A204.1 (cell line): ENCODE measurements at regions not wholly inside any gene's neighbourhood (a gene's known extent, or its start where the extent isn't known, plus 50 kb on each side); places are given as distances from the start of the nearest gene placed in this dataset.
"Not testable (repeated sequence)": the region's sequence is repeated elsewhere in the genome, so short reads cannot be mapped to it uniquely, and the experiment has no call there.

Experiments
- FAIRE-seq: peaks from 2 replicates; lab custom pipeline; 2012; peaks lifted over from hg19 to GRCh38; lab: Jason Lieb, UNC

DNA sequence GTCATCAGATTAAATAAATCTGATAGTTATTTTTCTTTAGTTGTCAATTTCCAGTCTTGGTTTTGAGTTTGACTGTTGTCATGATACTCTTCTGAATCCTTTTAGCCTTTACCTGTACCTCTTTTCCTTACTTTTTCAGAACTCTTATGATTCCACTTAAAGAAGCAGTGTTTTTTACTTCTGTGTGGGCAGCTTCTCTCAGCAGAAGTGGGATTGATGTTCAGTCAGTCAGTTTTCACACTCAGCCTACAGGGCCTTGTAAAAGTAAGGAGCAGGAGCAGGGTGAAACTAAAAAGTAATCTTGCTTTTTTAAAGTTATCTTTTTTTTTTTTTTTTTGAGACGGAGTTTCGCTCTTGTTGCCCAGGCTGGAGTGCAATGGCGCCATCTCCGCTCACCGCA lies 75.1 kb downstream of the HAUS1 start:
- FAIRE-seq, result no peak

DNA sequence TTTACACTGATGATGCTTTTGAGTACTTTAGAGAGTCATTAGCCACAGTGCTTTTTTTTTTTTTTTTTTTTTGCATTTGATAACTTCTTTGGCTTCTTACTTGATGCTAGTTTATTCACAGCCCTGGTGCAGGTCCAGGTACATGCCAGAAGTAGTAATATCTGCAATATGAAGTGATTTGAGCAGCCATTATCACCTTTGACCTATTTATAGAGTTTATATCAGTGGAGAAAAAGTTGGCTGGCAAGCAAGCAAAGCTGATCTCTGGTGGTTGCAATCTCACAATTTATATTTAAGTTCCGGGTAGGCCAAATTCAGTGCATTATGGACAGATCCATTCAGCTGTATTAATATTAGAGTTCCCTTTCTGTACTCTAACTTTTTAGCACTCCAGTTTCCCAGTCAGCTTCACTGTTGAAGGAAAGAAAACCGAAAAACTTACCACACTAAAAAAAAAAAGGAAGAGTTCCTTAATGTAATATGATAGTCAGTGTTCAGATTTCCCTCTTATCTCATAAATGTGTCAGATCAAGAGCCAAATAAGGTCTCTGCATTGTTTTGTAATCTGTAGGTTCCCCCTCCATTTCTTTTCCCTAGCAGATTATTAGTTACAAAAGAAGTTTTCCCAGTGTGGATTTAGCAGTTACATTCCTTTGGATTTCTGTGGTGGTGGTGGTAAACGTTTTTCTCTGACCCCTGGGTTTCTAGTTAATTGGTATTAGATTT lies 78.6 kb downstream of the HAUS1 start:
- FAIRE-seq, result no peak

GRCh38 chr18:46184296-46184695 lies 80.1 kb downstream of the HAUS1 start:
- not testable (repeated sequence) for FAIRE-seq

GRCh38 chr18:46184727-46185126 lies 80.5 kb downstream of the HAUS1 start:
- FAIRE-seq, result no peak

DNA sequence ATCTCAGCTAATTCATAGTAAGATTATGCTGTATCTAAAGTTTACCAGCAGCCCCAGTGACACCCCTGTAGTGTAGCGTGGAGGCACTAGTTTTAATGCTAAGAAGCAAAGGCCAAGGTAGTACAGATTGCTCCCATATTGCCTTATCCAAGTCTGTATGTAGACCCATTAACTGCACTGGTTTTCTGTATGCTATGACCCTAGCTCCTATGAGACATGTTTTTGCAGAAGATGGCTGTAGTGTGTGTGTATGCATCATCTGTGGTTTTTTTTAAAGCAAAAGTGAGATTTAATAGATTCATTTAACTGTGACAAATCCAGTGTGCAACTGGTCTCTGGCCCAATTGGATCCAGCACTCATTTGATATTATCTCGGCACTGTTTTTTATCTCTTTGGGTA lies 86.5 kb downstream of the HAUS1 start:
- FAIRE-seq, result no peak

DNA sequence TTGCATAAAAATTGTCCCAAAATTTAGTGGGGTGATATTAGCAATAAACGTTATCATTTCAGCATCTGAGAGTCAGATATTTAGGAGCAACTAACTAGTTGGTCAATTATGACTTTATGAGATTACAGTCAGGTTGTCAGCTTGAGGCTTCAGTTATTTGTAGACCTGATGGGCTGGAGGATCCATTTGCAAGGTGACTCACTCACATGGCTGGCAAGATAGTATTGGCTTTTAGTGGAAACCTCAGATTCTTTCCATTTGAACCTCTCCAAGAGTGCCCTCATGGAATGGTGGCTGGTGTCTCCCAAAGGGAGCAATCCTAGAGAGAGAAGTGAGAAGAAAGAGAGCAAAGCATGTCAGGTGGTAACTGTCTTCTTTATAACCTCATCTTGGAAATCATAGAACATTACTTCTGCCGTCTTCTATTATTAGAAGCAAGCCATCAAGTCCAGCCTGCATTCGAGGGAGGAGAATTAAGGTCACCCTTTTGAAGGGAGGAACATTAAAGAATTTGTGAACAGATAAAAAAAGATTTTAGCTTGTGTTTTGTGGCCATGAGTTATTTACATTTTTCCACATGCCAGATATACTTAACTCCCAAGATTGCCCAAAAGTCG lies 92.5 kb downstream of the HAUS1 start:
- FAIRE-seq, result no peak

DNA sequence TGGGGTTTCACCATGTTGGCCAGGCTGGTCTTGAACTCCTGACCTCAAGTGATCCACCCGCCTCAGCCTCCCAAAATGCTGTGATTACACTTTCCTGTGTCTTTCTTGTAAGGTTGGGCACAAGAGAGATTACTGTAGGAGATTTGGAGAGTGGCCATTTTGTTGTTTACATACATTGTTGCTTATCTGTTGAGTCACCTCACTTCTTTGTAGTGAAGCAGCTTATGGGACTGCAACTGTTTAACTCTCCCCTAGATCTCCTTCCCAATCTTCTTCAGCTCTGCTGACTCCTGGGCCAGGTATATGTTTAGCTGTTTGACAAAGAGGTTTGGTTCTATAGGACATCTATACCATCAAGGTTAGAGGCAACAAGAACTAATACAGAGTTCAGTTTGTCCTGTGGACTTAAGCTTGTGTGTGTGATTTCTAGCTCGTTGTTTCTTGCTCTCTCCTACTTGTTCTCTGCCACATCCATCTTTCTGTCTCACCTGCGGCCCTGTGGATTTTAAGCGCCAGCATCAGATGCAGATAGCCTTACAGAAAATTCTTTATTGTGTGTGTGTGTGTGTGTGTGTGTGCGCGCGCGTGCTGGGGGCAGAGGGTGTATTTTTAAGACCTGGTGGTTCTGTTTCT lies 95.4 kb downstream of the HAUS1 start:
- FAIRE-seq, result no peak

DNA sequence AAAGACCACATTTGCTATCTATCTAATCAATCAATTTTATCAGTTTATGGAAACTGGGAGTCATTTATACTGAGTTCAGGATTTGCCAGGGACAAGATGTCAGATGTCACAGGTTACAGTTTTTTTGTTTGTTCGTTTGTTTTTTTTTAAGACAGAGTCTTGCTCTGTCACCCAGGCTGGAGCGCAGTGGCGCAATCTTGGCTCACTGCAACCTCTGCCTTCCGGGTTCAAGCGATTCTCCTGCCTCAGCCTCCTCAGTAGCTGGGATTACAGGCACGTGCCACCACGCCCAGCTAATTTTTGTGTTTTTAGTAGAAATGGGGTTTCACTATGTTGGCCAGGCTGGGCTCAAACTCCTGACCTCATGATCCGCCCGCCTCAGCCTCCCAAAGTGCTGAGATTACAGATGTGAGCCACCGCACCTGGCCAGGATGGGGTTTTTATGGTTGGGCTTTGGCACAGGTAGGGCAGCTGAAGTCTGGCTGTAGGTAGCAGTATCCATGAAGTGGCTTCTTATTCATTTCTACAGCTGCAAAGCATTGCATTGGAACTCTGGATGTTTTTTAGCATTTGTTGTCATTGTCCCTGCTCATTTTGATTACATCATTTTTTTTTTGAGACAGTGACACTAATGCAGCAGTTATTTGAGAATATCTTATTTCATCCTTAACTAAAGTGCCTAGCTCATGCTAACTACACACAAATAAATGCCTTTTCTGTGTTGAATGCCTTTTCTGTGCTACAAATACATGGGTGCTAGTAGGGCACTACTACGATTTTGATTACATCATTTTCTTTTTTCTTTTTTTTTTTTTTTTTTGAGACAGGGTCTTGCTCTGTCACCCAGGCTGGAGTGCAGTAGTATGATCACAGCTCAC lies 96.2 kb downstream of the HAUS1 start:
- FAIRE-seq, result not testable (repeated sequence)

DNA sequence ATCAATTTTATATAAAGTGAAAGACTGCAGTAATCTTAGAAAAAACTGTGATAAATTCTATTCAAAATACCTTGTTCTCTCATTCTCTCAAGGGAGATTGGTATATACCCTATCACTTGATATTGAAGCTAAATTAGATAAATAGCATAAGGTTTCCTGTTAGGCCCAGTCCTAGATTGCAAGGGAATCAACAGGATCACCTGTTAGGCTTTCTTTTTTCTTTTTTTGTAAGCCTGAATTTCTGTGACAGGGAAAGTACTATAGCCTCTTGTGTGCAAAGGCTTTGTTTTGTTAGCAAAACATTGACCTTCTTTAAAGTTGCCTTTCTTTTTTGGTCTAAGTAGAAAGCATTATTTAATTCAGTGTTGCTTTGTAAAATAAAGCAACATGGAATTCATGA lies 100.0 kb downstream of the HAUS1 start:
- FAIRE-seq, result no peak

GRCh38 chr18:46207985-46208384 lies 103.8 kb downstream of the HAUS1 start:
- no peak for FAIRE-seq

- no peak for FAIRE-seq
Measured at GRCh38 chr18:46209161-46209560, 105.0 kb downstream of the HAUS1 start.

- no peak for FAIRE-seq
Measured at GRCh38 chr18:46211816-46212215, 107.6 kb downstream of the HAUS1 start.

DNA sequence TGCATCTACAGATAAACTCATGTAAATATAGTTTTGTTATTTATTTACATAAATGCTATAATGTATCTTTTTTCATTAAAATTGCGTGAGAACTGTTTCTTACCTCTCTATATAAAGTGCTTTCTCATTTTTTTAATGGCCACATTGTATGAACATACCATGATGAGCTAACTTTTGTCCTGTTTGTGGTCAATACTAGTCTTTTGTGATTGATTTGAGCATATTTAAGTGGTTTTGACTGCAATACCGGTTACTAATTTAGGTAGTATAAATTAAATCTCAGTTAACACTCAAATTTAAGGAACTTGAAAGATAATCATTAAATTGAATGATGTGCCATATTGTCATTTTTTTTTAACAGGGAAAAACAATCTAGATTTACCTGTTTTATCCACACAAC lies 108.2 kb downstream of the HAUS1 start:
- no peak for FAIRE-seq

DNA sequence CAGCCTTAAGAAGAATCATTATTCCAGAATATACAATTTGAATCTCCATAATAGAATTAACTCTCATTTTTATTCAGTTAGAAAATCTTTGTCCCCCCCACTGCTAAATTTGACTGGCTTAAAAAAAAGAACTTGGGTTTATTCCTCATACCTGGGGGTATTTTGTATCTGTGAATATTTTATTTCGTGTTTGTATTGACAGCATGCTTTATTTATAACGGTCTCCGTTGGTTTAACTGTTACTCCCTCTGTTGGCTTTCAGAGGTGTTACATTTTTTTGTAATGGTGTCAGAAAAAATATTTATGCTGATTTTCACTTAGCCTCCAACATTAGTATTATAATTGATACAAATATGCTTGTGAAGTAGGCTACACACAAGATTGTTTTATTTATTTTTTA lies 109.1 kb downstream of the HAUS1 start:
- peak; percentile 66 for FAIRE-seq

DNA sequence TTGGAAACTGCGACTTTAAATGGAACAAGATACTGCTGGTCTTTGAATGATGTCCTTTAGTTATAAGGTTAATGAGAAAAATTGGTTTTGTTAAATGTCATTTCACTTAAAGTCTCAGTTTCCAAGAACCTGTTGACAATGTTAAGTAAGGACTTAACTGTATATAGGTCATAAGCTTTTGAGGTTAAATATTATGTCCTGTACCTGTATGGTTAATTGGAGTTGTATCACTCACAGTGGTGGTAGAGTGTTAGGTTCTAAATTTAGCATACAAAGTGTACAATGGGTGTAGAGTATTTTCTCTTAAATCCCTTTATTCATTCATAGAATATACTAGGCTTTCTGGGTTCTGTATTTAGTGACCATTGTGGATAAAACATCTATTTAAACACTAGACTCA lies 110.2 kb downstream of the HAUS1 start:
- no peak for FAIRE-seq

DNA sequence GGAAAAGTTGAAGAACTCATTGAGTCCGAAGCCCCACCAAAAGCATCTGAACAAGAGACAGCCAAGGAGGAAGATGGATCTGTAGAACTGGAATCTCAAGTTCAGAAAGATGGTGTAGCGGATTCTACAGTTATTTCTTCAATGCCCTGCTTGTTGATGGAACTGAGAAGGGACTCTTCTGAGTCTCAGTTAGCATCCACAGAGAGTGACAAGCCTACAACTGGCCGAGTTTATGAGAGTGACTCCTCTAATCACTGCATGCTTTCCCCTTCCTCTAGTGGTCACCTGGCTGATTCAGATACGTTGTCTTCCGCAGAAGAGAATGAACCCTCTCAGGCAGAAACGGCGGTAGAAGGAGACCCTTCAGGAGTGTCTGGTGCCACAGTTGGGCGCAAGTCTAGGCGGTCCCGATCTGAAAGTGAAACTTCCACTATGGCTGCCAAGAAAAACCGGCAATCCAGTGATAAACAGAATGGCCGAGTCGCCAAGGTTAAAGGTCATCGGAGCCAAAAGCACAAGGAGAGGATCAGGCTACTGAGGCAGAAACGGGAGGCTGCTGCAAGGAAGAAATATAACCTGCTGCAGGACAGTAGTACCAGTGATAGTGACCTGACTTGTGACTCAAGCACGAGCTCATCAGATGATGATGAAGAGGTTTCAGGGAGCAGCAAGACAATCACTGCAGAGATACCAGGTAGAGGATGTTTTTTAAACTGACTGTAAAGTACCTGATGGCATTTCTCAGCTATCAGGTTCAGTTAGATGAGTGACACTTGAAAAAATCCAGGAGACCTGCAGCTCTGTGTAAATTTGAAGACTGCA lies 111.9 kb downstream of the HAUS1 start:
- FAIRE-seq, result no peak

- FAIRE-seq, result no peak
Measured at GRCh38 chr18:46220116-46220515, 115.9 kb downstream of the HAUS1 start.

DNA sequence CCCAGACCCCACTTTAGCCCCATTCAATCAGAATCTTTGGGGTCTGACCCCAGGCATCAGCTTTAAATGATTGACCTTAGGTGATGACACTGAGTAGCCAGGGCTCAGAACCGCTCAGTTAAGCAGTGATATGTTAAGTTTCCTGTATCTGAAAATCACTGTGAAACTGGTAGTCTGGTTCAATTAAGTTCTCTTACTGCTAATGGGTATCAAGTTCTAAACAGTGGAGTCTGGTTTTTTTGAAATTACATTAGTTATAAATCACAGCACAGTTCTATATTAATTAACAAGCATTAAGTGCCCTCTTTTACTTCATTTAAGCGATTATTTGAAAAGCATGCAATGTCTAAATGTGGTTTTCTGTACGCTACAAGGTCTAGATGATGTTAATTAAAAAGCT lies 117.9 kb downstream of the HAUS1 start:
- no peak for FAIRE-seq

DNA sequence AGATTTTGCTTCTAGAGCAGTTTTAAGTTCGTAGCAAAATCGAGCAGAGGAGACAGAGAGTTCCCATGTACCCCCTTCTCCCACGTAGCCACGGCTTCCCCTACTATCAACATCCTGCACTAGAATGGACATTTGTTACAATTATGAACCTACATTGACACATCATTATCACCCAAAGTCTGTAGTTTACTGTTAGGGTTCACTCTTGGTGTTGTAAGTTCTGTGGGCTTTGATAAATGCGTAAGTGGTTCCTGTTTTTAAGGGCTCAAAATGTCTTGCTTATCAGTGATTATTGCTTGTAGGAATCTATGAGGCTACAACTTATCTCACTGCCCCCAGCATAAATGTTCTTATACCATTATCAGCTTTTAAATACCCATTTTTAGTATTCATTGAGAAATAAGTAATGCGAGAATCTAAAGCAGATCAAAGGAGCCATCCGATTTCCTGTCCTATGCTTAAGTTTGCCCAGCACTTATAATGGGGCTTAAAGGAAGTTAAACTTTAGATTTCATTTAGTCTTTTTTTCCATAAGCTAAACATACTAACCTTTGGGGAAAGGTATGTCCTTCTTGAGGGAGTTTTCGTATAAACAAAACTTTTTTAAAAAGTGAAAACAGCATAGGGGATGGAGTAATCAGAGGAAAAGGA lies 118.7 kb downstream of the HAUS1 start:
- FAIRE-seq, result no peak

- no peak for FAIRE-seq
Measured at GRCh38 chr18:46224181-46224775, 120.1 kb downstream of the HAUS1 start.

GRCh38 chr18:46226461-46226860 lies 122.3 kb downstream of the HAUS1 start:
- FAIRE-seq, result no peak
